ENCODE measurements at regions not wholly inside any gene's neighbourhood (a gene's known extent, or its start where the extent isn't known, plus 50 kb on each side); places are given as distances from the start of the nearest gene placed in this dataset.

- Histone ChIP-seq H3K27ac (no peak overlapping the region), H3K36me3 (no peaks in the 10 kb centered on the region), H3K4me3 (no peak overlapping the region), H3K27me3 (no peaks in the 10 kb centered on the region), H3K9me3 (no peaks in the 10 kb centered on the region), H3K4me1 (no peaks in the 10 kb centered on the region)
- TF ChIP-seq CTCF (IDR thresholded peaks at IDR 0.05): no peak
- DNase-seq (ENCODE audit: low spot score): peak; percentile 32
Measured at GRCh38 chr13:21998279-21998990, 327.6 kb downstream of the FGF9 start.

- H3K27ac ChIP-seq: no peak overlapping the region
- no peaks in the 10 kb centered on the region for H3K36me3 ChIP-seq
- H3K4me3 ChIP-seq: no peak overlapping the region
- H3K9me3 ChIP-seq: no peaks in the 10 kb centered on the region
- no peak for DNase-seq (ENCODE audit: low spot score)
- H3K4me1 ChIP-seq: no peaks in the 10 kb centered on the region
- no peak for TF ChIP-seq CTCF (IDR thresholded peaks at IDR 0.05)
- H3K27me3 ChIP-seq: no peaks in the 10 kb centered on the region
Measured at GRCh38 chr13:21999666-22000065, 328.8 kb downstream of the FGF9 start.

- Histone ChIP-seq H3K27ac (no peak overlapping the region), H3K27me3 (no peaks in the 10 kb centered on the region), H3K9me3 (no peaks in the 10 kb centered on the region), H3K4me3 (no peak overlapping the region), H3K36me3 (no peaks in the 10 kb centered on the region), H3K4me1 (no peaks in the 10 kb centered on the region)
- peak; percentile 48 for DNase-seq (ENCODE audit: low spot score)
- TF ChIP-seq CTCF (IDR thresholded peaks at IDR 0.05): no peak
Measured at GRCh38 chr13:22000191-22000590, 329.3 kb downstream of the FGF9 start.

GRCh38 chr13:22001336-22001735 lies 330.5 kb downstream of the FGF9 start:
- Histone ChIP-seq H3K4me3 (no peak overlapping the region), H3K9me3 (no peaks in the 10 kb centered on the region), H3K27me3 (no peaks in the 10 kb centered on the region), H3K36me3 (no peaks in the 10 kb centered on the region), H3K27ac (no peak overlapping the region), H3K4me1 (no peaks in the 10 kb centered on the region)
- TF ChIP-seq CTCF (IDR thresholded peaks at IDR 0.05): no peak
- DNase-seq (ENCODE audit: low spot score): peak; percentile 32

GRCh38 chr13:22002893-22003292 lies 332.0 kb downstream of the FGF9 start:
- no peak overlapping the region for H3K4me3 ChIP-seq
- no peaks in the 10 kb centered on the region for H3K36me3 ChIP-seq
- no peaks in the 10 kb centered on the region for H3K4me1 ChIP-seq
- H3K9me3 ChIP-seq: no peaks in the 10 kb centered on the region
- TF ChIP-seq CTCF (IDR thresholded peaks at IDR 0.05): no peak
- H3K27me3 ChIP-seq: no peaks in the 10 kb centered on the region
- H3K27ac ChIP-seq: no peak overlapping the region
- DNase-seq (ENCODE audit: low spot score): no peak

GRCh38 chr13:22009500-22009899 lies 338.6 kb downstream of the FGF9 start:
- no peaks in the 10 kb centered on the region for H3K4me1 ChIP-seq
- no peak overlapping the region for H3K27ac ChIP-seq
- H3K36me3 ChIP-seq: no peaks in the 10 kb centered on the region
- DNase-seq (ENCODE audit: low spot score): no peak
- TF ChIP-seq CTCF (IDR thresholded peaks at IDR 0.05): no peak
- no peaks in the 10 kb centered on the region for H3K9me3 ChIP-seq
- H3K27me3 ChIP-seq: no peaks in the 10 kb centered on the region
- no peak overlapping the region for H3K4me3 ChIP-seq

Data from right atrium auricular region (tissue), 2 donors.